AG09309 (cell line): ENCODE measurements at regions not wholly inside any gene's neighbourhood (a gene's known extent, or its start where the extent isn't known, plus 50 kb on each side); places are given as distances from the start of the nearest gene placed in this dataset.

ENCODE experiments used
- DNase-seq: peaks from one replicate; pipeline ENCODE4 v3.0.0-alpha.2; 2010; ENCODE audit warnings: low read depth
- H3K4me3 ChIP-seq: 2 replicates; pipeline ENCODE4 v1.5.1; 2011; ENCODE audit warnings: mild to moderate bottlenecking, low read depth, low read length, moderate library complexity; ENCODE audit not compliant: control insufficient read depth
- TF ChIP-seq, protein P1 (sequence below): IDR thresholded peaks from 2 replicates; pipeline ENCODE4 v1.5.1; 2011; ENCODE audit warnings: mild to moderate bottlenecking, low read depth, low read length, inconsistent platforms; ENCODE audit not compliant: insufficient read depth, control insufficient read depth; ENCODE audit errors: missing control alignments

GRCh38 chr10:8193546-8193945 lies 139.1 kb downstream of the GATA3 start:
- no peak for DNase-seq
- TF ChIP-seq, protein P1, sequence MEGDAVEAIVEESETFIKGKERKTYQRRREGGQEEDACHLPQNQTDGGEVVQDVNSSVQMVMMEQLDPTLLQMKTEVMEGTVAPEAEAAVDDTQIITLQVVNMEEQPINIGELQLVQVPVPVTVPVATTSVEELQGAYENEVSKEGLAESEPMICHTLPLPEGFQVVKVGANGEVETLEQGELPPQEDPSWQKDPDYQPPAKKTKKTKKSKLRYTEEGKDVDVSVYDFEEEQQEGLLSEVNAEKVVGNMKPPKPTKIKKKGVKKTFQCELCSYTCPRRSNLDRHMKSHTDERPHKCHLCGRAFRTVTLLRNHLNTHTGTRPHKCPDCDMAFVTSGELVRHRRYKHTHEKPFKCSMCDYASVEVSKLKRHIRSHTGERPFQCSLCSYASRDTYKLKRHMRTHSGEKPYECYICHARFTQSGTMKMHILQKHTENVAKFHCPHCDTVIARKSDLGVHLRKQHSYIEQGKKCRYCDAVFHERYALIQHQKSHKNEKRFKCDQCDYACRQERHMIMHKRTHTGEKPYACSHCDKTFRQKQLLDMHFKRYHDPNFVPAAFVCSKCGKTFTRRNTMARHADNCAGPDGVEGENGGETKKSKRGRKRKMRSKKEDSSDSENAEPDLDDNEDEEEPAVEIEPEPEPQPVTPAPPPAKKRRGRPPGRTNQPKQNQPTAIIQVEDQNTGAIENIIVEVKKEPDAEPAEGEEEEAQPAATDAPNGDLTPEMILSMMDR = no peak
- H3K4me3 ChIP-seq = no peak overlapping the region

DNA sequence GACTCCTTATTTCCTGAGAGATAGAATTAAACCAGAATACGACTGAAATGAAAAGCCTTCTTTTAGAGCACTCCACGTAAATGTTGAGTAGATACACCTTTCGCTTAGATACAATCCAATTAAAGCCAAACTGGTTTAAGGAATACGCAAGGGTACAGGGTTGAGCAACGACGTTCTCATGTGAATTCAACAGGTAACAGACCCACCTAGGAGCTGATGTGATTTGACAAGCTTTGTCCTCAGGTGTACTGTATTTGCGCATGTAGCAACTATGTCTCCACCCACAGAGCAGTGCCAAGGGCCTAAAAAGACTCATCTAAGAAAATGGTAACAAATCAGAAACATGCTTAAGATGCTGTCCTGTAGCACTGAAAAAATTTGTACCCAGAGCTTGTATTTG lies 139.6 kb downstream of the GATA3 start:
- DNase-seq = no peak
- TF ChIP-seq, protein P1 = no peak
- no peak overlapping the region for H3K4me3 ChIP-seq

DNA sequence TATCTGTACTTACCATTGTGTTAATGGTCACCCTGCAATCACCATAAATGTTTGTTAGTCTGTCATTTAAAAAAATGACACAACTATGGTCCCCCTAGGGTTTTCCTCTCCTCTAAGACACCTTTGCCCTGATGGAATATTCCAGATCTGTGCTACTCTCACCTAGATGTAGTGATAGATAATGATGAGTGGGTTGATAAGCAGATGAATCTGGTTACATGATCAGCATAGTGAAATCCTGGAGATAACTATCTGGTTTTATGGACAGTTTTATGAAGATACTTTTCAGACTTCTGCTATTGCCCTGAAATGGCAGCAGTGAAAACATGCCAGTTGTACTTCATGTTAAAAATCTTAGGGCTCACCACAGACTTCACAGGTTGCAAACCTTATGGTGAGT lies 152.4 kb downstream of the GATA3 start:
- DNase-seq = no peak
- no peak overlapping the region for H3K4me3 ChIP-seq
- TF ChIP-seq, protein P1 = no peak

DNA sequence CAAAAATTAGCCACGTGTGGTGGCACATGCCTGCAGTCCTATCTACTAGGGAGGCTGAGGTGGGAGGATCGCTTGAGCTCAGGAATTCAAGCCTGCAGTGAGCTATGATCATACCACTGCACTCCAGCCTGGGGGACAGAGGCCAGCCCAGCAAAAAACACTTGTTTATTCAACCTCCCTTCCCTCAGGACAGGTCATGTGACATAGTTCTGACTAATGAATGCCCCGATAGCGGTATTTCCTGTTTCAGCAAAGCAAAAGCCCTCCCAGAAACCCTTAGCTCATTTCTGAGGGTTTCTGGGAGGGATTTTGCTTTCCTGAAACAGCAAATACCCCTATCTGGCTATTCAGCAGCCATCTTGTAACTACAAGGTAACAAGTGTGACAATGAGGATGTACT lies 157.1 kb downstream of the GATA3 start:
- no peak overlapping the region for H3K4me3 ChIP-seq
- TF ChIP-seq, protein P1 = no peak
- no peak for DNase-seq

DNA sequence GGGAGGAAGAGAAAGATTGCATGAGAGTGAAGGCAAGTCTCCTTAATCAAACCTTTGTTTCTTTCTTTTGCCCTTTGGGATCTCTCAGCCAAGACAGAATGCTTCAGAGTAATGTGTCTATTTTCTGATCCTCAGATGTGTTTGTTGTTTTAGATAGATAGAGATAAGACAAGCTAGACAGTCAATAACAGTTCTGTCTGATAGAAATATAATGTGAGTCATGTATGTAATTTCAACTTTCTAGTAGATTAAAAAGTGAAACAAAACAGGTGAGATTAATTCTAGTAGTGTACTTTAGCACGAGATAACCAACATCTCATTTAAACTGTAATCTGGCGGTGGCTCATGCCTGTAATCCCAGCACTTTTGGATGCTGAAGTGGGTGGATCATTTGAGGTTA lies 159.2 kb downstream of the GATA3 start:
- TF ChIP-seq, protein P1 = no peak
- no peak for DNase-seq

DNA sequence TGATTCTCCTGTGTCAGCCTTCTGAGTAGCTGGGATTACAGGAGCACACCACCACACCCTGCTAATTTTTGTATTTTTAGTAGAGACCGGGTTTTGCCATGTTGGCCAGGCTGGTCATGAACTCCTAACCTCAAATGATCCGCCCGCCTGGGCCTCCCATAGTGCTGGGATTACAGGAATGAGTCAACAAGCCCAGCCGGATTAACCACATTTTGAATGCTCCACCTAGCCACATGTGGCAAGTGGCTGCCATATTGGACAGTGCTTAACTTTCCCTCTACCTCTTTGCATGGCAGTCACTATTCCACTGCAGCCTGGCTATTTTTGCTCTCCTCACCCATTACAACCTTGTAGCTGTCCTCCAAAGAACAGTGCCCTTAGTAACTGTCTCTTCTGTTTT lies 160.1 kb downstream of the GATA3 start:
- TF ChIP-seq, protein P1 = no peak
- H3K4me3 ChIP-seq = no peak overlapping the region
- no peak for DNase-seq

More for the DNA sequence above, 159.2 kb downstream of the GATA3 start:
- H3K4me3 ChIP-seq = no peak overlapping the region

- TF ChIP-seq, protein P1 = no peak
Measured at GRCh38 chr10:8216893-8217292, 162.4 kb downstream of the GATA3 start.

More at GRCh38 chr10:8216893-8217292, 162.4 kb downstream of the GATA3 start:
- DNase-seq = no peak
- no peak overlapping the region for H3K4me3 ChIP-seq
